ENCODE measurements at regions not wholly inside any gene's neighbourhood (a gene's known extent, or its start where the extent isn't known, plus 50 kb on each side); places are given as distances from the start of the nearest gene placed in this dataset.

DNA sequence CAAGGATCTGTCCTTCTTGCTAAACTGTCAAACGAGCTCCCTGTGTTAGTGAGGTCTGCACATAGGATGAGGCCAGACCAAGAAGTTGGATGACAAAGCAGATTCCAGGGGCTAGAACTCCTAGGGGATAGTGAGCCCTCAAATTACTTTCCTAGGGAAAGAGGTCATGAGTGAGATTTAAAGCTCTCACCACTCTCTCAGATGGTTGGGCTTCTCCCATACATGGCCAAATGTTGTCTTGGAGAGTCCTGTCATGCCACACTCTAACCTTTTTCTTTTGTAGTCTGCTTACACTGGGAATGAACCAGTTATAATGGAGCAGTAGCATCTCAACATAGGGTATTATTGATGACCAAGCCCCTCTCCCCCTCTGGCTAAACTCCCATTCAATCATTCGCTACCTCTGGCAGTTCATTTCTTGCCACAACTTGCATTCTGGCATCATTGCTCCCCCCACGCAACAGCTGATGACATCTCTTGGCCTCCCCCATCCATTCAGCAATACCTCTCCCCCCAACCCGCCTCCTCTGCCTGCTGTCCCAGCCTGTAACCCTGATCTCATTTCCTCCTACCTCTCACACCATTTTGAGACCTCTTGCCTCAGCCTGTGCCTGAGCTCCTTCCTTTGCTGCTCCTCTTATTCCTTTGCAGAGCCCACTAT, 64.7 kb upstream of the CISTR start:
- 0 out of 2 replicates have a peak, but pooled peaks cover 3% of the 10 kb centered on the region for H3K36me3 Mint-ChIP-seq (ENCODE audit: low read depth)
- no peaks in the 10 kb centered on the region; the same call in 1 of the 2 replicates for H3K9me3 Mint-ChIP-seq
- peaks cover 14% of the 10 kb centered on the region for H3K4me1 Mint-ChIP-seq (ENCODE audit: low read depth)
- no peak for DNase-seq
- peaks cover 39% of the 10 kb centered on the region for H3K27me3 Mint-ChIP-seq (ENCODE audit: insufficient read depth)
- no peak overlapping the region for H3K27ac Mint-ChIP-seq
- no peak overlapping the region for H3K4me3 Mint-ChIP-seq
- TF ChIP-seq, protein P1, sequence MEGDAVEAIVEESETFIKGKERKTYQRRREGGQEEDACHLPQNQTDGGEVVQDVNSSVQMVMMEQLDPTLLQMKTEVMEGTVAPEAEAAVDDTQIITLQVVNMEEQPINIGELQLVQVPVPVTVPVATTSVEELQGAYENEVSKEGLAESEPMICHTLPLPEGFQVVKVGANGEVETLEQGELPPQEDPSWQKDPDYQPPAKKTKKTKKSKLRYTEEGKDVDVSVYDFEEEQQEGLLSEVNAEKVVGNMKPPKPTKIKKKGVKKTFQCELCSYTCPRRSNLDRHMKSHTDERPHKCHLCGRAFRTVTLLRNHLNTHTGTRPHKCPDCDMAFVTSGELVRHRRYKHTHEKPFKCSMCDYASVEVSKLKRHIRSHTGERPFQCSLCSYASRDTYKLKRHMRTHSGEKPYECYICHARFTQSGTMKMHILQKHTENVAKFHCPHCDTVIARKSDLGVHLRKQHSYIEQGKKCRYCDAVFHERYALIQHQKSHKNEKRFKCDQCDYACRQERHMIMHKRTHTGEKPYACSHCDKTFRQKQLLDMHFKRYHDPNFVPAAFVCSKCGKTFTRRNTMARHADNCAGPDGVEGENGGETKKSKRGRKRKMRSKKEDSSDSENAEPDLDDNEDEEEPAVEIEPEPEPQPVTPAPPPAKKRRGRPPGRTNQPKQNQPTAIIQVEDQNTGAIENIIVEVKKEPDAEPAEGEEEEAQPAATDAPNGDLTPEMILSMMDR (IDR thresholded peaks at IDR 0.05), result no peak

DNA sequence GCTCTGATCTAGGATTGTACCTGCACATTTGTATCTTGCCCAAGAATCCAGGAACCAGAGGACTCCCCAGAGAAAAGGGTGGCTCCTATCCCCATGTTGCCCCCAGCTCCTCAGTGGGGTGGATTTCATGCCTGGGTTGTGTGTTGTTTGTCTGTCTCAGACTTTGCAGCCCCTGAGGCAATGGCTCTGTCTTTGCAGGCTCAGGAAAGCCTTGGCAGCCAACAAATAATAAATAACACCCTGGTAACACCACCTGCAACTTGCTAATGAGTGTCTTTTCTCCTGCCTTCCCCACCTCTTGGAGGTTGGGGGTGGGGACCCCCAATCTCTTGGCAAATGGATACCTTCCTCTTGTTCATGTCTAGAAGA, 65.2 kb upstream of the CISTR start:
- H3K27me3 Mint-ChIP-seq (ENCODE audit: insufficient read depth), result peaks cover 39% of the 10 kb centered on the region
- TF ChIP-seq, protein P1 (IDR thresholded peaks at IDR 0.05), result no peak
- H3K4me1 Mint-ChIP-seq (ENCODE audit: low read depth), result peaks cover 14% of the 10 kb centered on the region
- H3K27ac Mint-ChIP-seq, result no peak overlapping the region
- no peaks in the 10 kb centered on the region; the same call in 1 of the 2 replicates for H3K9me3 Mint-ChIP-seq
- no peak for DNase-seq
- H3K36me3 Mint-ChIP-seq (ENCODE audit: low read depth), result 0 out of 2 replicates have a peak, but pooled peaks cover 3% of the 10 kb centered on the region
- H3K4me3 Mint-ChIP-seq, result no peak overlapping the region

DNA sequence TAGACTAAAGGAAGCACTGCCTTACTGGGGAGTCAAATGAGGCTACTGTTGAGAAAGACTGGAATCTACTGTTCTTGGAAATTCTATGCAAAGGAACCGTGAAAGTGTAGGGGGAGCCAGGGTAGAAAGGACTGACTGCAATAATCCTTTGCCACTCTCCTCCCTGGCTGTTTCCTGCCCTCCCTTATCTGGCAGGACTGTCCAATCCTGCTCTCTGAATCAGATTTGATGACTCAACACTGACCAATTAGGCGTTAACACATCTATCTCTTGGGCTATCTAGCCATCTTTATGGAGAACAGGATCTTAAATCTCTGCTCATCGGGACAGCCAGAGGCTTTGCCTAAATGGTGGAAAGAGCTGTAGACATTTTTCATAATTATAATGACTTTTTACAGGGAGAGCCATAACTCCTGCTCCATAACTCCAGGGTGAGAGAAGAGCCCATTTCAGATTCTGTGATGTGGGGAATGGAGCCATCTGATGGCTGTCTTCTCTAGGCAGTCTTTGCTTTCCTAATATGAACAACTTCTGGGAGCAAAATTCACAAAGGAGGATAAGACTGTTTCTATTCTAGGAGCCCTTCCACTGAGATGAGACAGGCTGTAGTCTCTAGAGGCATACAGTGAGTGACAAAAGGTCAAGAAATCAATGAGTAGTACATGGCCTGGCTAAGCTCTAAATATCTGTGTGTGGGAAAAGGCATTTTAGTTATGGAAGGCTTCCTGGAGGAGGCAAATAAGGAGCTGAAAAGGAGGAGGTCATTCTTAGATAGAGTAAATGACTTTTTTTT, 68.9 kb upstream of the CISTR start:
- Mint-ChIP-seq H3K4me1 (ENCODE audit: low read depth) (peaks cover 21% of the 10 kb centered on the region), H3K9me3 (no peaks in the 10 kb centered on the region; the same call in 1 of the 2 replicates), H3K27ac (no peak overlapping the region), H3K27me3 (ENCODE audit: insufficient read depth) (peaks cover 40% of the 10 kb centered on the region), H3K4me3 (no peak overlapping the region), H3K36me3 (ENCODE audit: low read depth) (0 out of 2 replicates have a peak, but pooled peaks cover 3% of the 10 kb centered on the region)
- TF ChIP-seq, protein P1 (IDR thresholded peaks at IDR 0.05), result no peak
- peak; percentile 61 for DNase-seq

DNA sequence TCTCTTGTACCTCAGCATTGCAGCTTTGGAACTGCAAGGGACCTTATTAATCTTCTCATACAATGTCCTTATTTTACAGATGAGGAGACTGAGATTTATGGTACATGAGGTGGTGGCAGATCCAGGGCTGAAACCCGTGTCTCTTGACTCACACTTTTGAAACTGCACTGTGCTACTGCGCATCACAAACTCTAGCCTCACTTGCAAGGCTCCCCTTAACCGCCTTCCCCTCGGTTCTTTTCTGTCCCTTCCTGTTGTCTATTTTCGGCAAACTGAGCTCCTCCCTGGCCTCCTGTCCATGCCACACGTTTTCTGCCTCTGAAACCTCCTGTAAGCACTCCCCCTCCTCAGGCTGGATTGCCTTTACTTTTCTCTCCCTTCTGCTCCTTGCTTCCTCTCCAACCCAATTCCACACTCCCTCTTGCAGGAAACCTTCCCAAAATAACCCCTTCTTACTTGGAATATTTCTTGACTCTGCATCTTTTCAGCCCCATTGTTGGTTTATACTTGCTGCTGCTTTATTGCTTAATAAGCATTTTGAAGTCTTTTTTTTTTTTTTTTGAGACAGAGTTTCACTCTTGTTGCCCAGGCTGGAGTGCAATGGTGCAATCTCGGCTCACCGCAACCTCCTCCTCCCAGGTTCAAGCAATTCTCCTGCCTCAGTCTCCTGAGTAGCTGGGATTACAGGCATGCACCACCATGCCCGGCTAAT, 72.4 kb upstream of the CISTR start:
- H3K4me3 Mint-ChIP-seq, result no peak overlapping the region
- H3K27ac Mint-ChIP-seq, result no peak overlapping the region
- no peaks in the 10 kb centered on the region for H3K9me3 Mint-ChIP-seq
- H3K27me3 Mint-ChIP-seq (ENCODE audit: insufficient read depth), result peaks cover 29% of the 10 kb centered on the region
- no peaks in the 10 kb centered on the region for H3K36me3 Mint-ChIP-seq (ENCODE audit: low read depth)
- peaks cover 21% of the 10 kb centered on the region for H3K4me1 Mint-ChIP-seq (ENCODE audit: low read depth)
- DNase-seq, result no peak
- TF ChIP-seq, protein P1 (IDR thresholded peaks at IDR 0.05), result no peak

DNA sequence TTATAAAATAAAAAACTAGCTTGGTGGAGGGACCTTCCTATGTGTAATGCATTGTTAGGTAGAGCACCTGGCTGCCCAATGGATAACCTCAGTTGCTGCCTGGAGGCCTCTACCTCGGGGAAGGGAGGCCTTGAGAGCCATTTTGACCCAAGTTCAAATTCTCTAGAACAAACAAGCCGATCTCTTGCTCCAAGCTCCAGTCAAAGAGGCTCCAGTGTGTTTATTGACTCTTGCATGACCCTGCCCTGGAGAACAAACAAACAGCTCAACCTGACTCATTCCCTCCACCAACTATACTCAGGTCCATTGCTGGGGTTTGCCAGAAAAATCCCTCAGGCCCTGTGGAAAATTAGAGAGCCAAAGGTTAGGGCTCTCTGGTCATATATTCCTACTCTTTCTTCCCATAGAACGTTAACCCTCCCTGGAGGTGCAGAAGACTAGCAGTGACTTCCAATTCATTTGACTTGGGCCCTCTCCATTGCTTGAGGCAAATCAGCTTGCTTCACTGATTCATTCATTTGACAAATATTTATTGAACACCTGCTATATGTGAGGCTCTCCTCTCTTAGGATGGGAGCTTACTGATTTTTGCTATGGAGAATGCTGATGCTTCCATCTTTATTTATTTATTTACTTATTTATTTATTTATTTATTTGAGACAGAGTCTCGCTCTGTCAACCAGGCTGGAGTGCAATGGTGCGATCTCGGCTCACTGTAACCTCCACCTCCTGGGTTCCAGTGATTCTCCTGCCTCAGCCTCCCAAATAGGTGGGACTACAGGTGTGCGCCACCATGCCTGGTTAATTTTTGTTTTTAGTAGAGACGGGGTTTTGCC, 73.7 kb upstream of the CISTR start:
- no peak overlapping the region for H3K4me3 Mint-ChIP-seq
- DNase-seq, result no peak
- TF ChIP-seq, protein P1 (IDR thresholded peaks at IDR 0.05), result no peak
- H3K9me3 Mint-ChIP-seq, result no peaks in the 10 kb centered on the region
- no peaks in the 10 kb centered on the region for H3K36me3 Mint-ChIP-seq (ENCODE audit: low read depth)
- H3K4me1 Mint-ChIP-seq (ENCODE audit: low read depth), result peaks cover 15% of the 10 kb centered on the region
- no peak overlapping the region for H3K27ac Mint-ChIP-seq
- H3K27me3 Mint-ChIP-seq (ENCODE audit: insufficient read depth), result peaks cover 29% of the 10 kb centered on the region

All from HFFc6 (cell line).